ENCODE measurements at regions not wholly inside any gene's neighbourhood (a gene's known extent, or its start where the extent isn't known, plus 50 kb on each side); places are given as distances from the start of the nearest gene placed in this dataset.
"Not testable (repeated sequence)": the region's sequence is repeated elsewhere in the genome, so short reads cannot be mapped to it uniquely, and the experiment has no call there.

GRCh38 chr6:23547851-23548250 is 578.2 kb upstream of the NRSN1 start:
- intact Hi-C loops (cut with micrococcal nuclease; ENCODE audit: unreplicated experiment) = no loop called here
- H3K9me2 ChIP-seq (ENCODE audit: insufficient read depth) = no peaks in the 10 kb centered on the region
- no peak overlapping the region for H3K4me3 ChIP-seq
- no peaks in the 10 kb centered on the region for H3K36me3 ChIP-seq (ENCODE audit: low read depth)
- H3K9me3 ChIP-seq (ENCODE audit: insufficient read depth, low read depth) = no peaks in the 10 kb centered on the region
- CTCF ChIA-PET = no interaction called here
- no TSS peak for BruUV-seq (replicated peaks)
- no peaks in the 10 kb centered on the region for H3F3A ChIP-seq (ENCODE audit: insufficient read depth, low read depth)
- H3K79me2 ChIP-seq (ENCODE audit: low read depth) = no peaks in the 10 kb centered on the region
- no peak overlapping the region for H3K27ac ChIP-seq
- no peaks in the 10 kb centered on the region for H4K20me1 ChIP-seq (ENCODE audit: insufficient read depth)
- no peaks in the 10 kb centered on the region for H3K4me1 ChIP-seq (replicated peaks; ENCODE audit: insufficient read depth)
- H3K4me2 ChIP-seq = no peak overlapping the region
- no peak overlapping the region for H2AFZ ChIP-seq
- no peak for DNase-seq
- POLR2A ChIA-PET (ENCODE audit: unreplicated experiment) = no interaction called here
- no peaks in the 10 kb centered on the region for H3K27me3 ChIP-seq (ENCODE audit: insufficient read depth, low read depth)
- peak; percentile 33; the same call in 1 of the 2 replicates for TF ChIP-seq CTCF (conservative IDR thresholded peaks at IDR 0.05)
- TF ChIP-seq EZH2 (IDR thresholded peaks at IDR 0.05; ENCODE audit: low read depth) = no peak

GRCh38 chr6:23554953-23555352 is 571.1 kb upstream of the NRSN1 start:
- CTCF ChIA-PET; H3K27me3 ChIP-seq (ENCODE audit: insufficient read depth, low read depth); DNase-seq; H3K4me2 ChIP-seq; H3K4me1 ChIP-seq (replicated peaks; ENCODE audit: insufficient read depth); H3K4me3 ChIP-seq; intact Hi-C loops (cut with micrococcal nuclease; ENCODE audit: unreplicated experiment); H3K36me3 ChIP-seq (ENCODE audit: low read depth); H3K79me2 ChIP-seq (ENCODE audit: low read depth); H3F3A ChIP-seq (ENCODE audit: insufficient read depth, low read depth); H3K27ac ChIP-seq; H3K9me2 ChIP-seq (ENCODE audit: insufficient read depth); BruUV-seq (replicated peaks); H4K20me1 ChIP-seq (ENCODE audit: insufficient read depth); H3K9me3 ChIP-seq (ENCODE audit: insufficient read depth, low read depth): not testable (repeated sequence)
- POLR2A ChIA-PET (ENCODE audit: unreplicated experiment) = interaction anchor here (0.6 kb wide), 1 partner anchor 594 kb away, joined by 5 read pairs; no protein-coding TSS in a partner anchor
- 0 out of 2 replicates have a peak overlapping the region, but pooled peaks have one; percentile 5 for H2AFZ ChIP-seq

DNA sequence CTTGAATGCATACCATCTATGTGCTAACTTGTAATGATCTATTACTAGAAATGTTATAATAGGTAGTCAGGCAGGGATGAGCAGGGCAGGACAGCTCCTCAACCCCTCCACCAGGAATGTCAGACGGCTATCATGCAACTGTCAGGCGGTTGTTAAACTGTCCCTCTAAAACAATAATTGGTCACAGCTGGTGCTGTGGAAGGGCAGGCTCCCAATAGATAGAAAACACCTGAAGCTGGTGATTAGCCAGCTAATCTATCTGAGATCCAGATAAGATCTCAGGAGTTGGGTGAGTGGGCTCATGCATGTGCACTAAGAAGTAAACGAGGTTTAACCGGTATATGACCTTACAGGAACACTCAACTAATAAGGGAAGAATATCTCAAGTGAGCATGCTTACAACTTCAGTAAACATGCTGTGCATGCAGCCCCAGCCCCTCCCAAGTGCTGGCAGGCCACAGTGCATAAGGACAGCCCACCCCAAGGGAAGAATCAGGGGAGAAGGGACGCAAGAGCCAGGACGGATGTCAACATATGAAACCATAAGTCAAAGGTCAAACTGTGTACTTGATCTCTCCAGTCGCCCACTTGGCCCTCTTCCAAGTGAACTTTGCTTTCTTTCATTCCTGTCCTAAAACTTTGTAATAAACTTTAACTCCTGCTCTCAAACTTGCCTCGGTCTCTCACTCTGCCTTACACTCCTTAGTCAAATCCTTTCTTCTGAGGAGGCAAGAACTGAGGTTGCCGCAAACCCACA is 566.2 kb upstream of the NRSN1 start:
- no peaks in the 10 kb centered on the region for H4K20me1 ChIP-seq (ENCODE audit: insufficient read depth)
- H3K27ac ChIP-seq = no peak overlapping the region
- H3K4me3 ChIP-seq = no peak overlapping the region
- H3K9me2 ChIP-seq (ENCODE audit: insufficient read depth) = no peaks in the 10 kb centered on the region
- no peaks in the 10 kb centered on the region for H3F3A ChIP-seq (ENCODE audit: insufficient read depth, low read depth)
- H3K4me2 ChIP-seq = no peak overlapping the region
- intact Hi-C loops (cut with micrococcal nuclease; ENCODE audit: unreplicated experiment) = no loop called here
- TF ChIP-seq EZH2 (IDR thresholded peaks at IDR 0.05; ENCODE audit: low read depth) (no peak), CTCF (conservative IDR thresholded peaks at IDR 0.05) (no peak)
- no peaks in the 10 kb centered on the region for H3K79me2 ChIP-seq (ENCODE audit: low read depth)
- H3K4me1 ChIP-seq (replicated peaks; ENCODE audit: insufficient read depth) = no peaks in the 10 kb centered on the region
- CTCF ChIA-PET = no interaction called here
- no TSS peak for BruUV-seq (replicated peaks)
- POLR2A ChIA-PET (ENCODE audit: unreplicated experiment) = interaction anchor here (0.6 kb wide), 1 partner anchor 598 kb away, joined by 7 read pairs; no protein-coding TSS in a partner anchor
- no peak overlapping the region for H2AFZ ChIP-seq
- H3K27me3 ChIP-seq (ENCODE audit: insufficient read depth, low read depth) = no peaks in the 10 kb centered on the region
- DNase-seq = no peak
- no peaks in the 10 kb centered on the region for H3K9me3 ChIP-seq (ENCODE audit: insufficient read depth, low read depth)
- no peaks in the 10 kb centered on the region for H3K36me3 ChIP-seq (ENCODE audit: low read depth)

GRCh38 chr6:23561732-23562131 is 564.3 kb upstream of the NRSN1 start:
- ChIA-PET CTCF (no interaction called here), POLR2A (ENCODE audit: unreplicated experiment) (no interaction called here)
- TF ChIP-seq EZH2 (IDR thresholded peaks at IDR 0.05; ENCODE audit: low read depth) = no peak
- TF ChIP-seq CTCF (conservative IDR thresholded peaks at IDR 0.05) = no peak
- Histone ChIP-seq H4K20me1 (ENCODE audit: insufficient read depth) (no peaks in the 10 kb centered on the region), H3F3A (ENCODE audit: insufficient read depth, low read depth) (no peaks in the 10 kb centered on the region), H3K27me3 (ENCODE audit: insufficient read depth, low read depth) (no peaks in the 10 kb centered on the region), H3K4me1 (replicated peaks; ENCODE audit: insufficient read depth) (no peaks in the 10 kb centered on the region), H3K79me2 (ENCODE audit: low read depth) (no peaks in the 10 kb centered on the region), H3K4me2 (no peak overlapping the region), H3K9me2 (ENCODE audit: insufficient read depth) (no peaks in the 10 kb centered on the region), H3K27ac (no peak overlapping the region), H2AFZ (no peak overlapping the region), H3K9me3 (ENCODE audit: insufficient read depth, low read depth) (no peaks in the 10 kb centered on the region), H3K36me3 (ENCODE audit: low read depth) (no peaks in the 10 kb centered on the region), H3K4me3 (no peak overlapping the region)
- no peak for DNase-seq
- intact Hi-C loops (cut with micrococcal nuclease; ENCODE audit: unreplicated experiment) = no loop called here
- BruUV-seq (replicated peaks) = no TSS peak
